ENCODE measurements at regions not wholly inside any gene's neighbourhood (a gene's known extent, or its start where the extent isn't known, plus 50 kb on each side); places are given as distances from the start of the nearest gene placed in this dataset.

GRCh38 chr15:39360452-39360851 is 220.4 kb upstream of the THBS1 start:
- TF ChIP-seq EZH2 (IDR thresholded peaks at IDR 0.05; ENCODE audit: borderline replicate concordance, low read depth, low read length, poor library complexity, severe bottlenecking) = no peak
- no peak for TF ChIP-seq CTCF (conservative IDR thresholded peaks at IDR 0.05; ENCODE audit: low read depth, low read length)
- POLR2A ChIA-PET (ENCODE audit: low non-redundant PET) = no interaction called here
- no peaks in the 10 kb centered on the region for H3K4me1 ChIP-seq (ENCODE audit: insufficient read depth, low read length, poor library complexity, severe bottlenecking)
- intact Hi-C loops (cut with micrococcal nuclease; ENCODE audit: unreplicated experiment) = no loop called here
- H3K9me3 ChIP-seq (ENCODE audit: low read depth, low read length, poor library complexity, severe bottlenecking) = no peaks in the 10 kb centered on the region
- no peaks in the 10 kb centered on the region for H3K36me3 ChIP-seq (ENCODE audit: insufficient read depth, low read length, poor library complexity, severe bottlenecking)
- DNase-seq (ENCODE audit: low spot score) = no peak
- peaks cover 26% of the 10 kb centered on the region for H3K27me3 ChIP-seq (replicated peaks; ENCODE audit: insufficient read depth, low read depth, low read length, poor library complexity)
- no TSS peak for BruUV-seq (replicated peaks)
- no peak overlapping the region for H3K4me3 ChIP-seq (ENCODE audit: low read depth, low read length, poor library complexity, severe bottlenecking)
- H3K27ac ChIP-seq (ENCODE audit: low read depth, low read length, poor library complexity, severe bottlenecking) = no peak overlapping the region
- CTCF ChIA-PET = no interaction called here

- intact Hi-C loops (cut with micrococcal nuclease; ENCODE audit: unreplicated experiment) = no loop called here
- DNase-seq (ENCODE audit: low spot score) = no peak
- TF ChIP-seq EZH2 (IDR thresholded peaks at IDR 0.05; ENCODE audit: borderline replicate concordance, low read depth, low read length, poor library complexity, severe bottlenecking) = no peak
- TF ChIP-seq CTCF (conservative IDR thresholded peaks at IDR 0.05; ENCODE audit: low read depth, low read length) = no peak
- BruUV-seq (replicated peaks) = no TSS peak
- Histone ChIP-seq H3K4me3 (ENCODE audit: low read depth, low read length, poor library complexity, severe bottlenecking) (no peak overlapping the region), H3K4me1 (ENCODE audit: insufficient read depth, low read length, poor library complexity, severe bottlenecking) (no peaks in the 10 kb centered on the region), H3K27me3 (replicated peaks; ENCODE audit: insufficient read depth, low read depth, low read length, poor library complexity) (peaks cover 27% of the 10 kb centered on the region), H3K36me3 (ENCODE audit: insufficient read depth, low read length, poor library complexity, severe bottlenecking) (no peaks in the 10 kb centered on the region), H3K9me3 (ENCODE audit: low read depth, low read length, poor library complexity, severe bottlenecking) (no peaks in the 10 kb centered on the region), H3K27ac (ENCODE audit: low read depth, low read length, poor library complexity, severe bottlenecking) (no peak overlapping the region)
- POLR2A ChIA-PET (ENCODE audit: low non-redundant PET) = no interaction called here
- CTCF ChIA-PET = no interaction called here
Observed at GRCh38 chr15:39361497-39361896, 219.4 kb upstream of the THBS1 start.

GRCh38 chr15:39362821-39363561 is 217.9 kb upstream of the THBS1 start:
- no peak for DNase-seq (ENCODE audit: low spot score)
- no TSS peak for BruUV-seq (replicated peaks)
- H3K27me3 ChIP-seq (replicated peaks; ENCODE audit: insufficient read depth, low read depth, low read length, poor library complexity) = peaks cover 29% of the 10 kb centered on the region
- ChIA-PET POLR2A (ENCODE audit: low non-redundant PET) (interaction anchor here (0.7 kb wide), 1 partner anchor 10 kb away, joined by 7 read pairs; no protein-coding TSS in a partner anchor), CTCF (no interaction called here)
- no peaks in the 10 kb centered on the region for H3K4me1 ChIP-seq (ENCODE audit: insufficient read depth, low read length, poor library complexity, severe bottlenecking)
- TF ChIP-seq EZH2 (IDR thresholded peaks at IDR 0.05; ENCODE audit: borderline replicate concordance, low read depth, low read length, poor library complexity, severe bottlenecking) (no peak), CTCF (conservative IDR thresholded peaks at IDR 0.05; ENCODE audit: low read depth, low read length) (no peak)
- no peak overlapping the region for H3K27ac ChIP-seq (ENCODE audit: low read depth, low read length, poor library complexity, severe bottlenecking)
- intact Hi-C loops (cut with micrococcal nuclease; ENCODE audit: unreplicated experiment) = no loop called here
- no peak overlapping the region for H3K4me3 ChIP-seq (ENCODE audit: low read depth, low read length, poor library complexity, severe bottlenecking)
- H3K36me3 ChIP-seq (ENCODE audit: insufficient read depth, low read length, poor library complexity, severe bottlenecking) = no peaks in the 10 kb centered on the region
- no peaks in the 10 kb centered on the region for H3K9me3 ChIP-seq (ENCODE audit: low read depth, low read length, poor library complexity, severe bottlenecking)
